ENCODE measurements at regions not wholly inside any gene's neighbourhood (a gene's known extent, or its start where the extent isn't known, plus 50 kb on each side); places are given as distances from the start of the nearest gene placed in this dataset.

DNA sequence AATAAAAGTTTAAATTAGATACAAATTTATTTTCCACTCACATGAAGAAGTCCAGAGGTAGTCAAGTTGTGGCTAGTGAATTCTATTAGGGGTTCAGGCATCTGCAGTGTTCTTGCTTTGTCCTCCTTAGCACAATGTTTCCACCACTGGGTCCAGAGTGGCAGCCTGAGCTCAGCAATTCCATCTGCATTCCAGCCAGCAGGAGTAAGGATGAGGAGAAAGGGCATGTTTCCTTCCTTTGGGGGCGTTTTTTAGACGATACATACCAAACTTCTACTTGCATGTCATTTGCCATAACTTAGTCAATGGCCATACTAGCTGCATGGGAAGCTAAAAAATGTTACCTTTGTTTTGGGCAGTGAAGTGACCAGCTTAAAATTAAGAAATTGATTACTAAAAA lies 98.5 kb upstream of the VANGL1 start:
- no peak overlapping the region for H3K27ac ChIP-seq
- no peak for DNase-seq
- no peaks in the 10 kb centered on the region for H3K27me3 ChIP-seq (ENCODE audit: insufficient read depth, low read depth, severe bottlenecking)
- TF ChIP-seq, protein P1, sequence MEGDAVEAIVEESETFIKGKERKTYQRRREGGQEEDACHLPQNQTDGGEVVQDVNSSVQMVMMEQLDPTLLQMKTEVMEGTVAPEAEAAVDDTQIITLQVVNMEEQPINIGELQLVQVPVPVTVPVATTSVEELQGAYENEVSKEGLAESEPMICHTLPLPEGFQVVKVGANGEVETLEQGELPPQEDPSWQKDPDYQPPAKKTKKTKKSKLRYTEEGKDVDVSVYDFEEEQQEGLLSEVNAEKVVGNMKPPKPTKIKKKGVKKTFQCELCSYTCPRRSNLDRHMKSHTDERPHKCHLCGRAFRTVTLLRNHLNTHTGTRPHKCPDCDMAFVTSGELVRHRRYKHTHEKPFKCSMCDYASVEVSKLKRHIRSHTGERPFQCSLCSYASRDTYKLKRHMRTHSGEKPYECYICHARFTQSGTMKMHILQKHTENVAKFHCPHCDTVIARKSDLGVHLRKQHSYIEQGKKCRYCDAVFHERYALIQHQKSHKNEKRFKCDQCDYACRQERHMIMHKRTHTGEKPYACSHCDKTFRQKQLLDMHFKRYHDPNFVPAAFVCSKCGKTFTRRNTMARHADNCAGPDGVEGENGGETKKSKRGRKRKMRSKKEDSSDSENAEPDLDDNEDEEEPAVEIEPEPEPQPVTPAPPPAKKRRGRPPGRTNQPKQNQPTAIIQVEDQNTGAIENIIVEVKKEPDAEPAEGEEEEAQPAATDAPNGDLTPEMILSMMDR (IDR thresholded peaks at IDR 0.05; ENCODE audit: low read depth, low read length), result no peak
- H3K4me3 ChIP-seq (ENCODE audit: low read depth, low read length), result no peak overlapping the region
- H3K9me3 ChIP-seq (ENCODE audit: severe bottlenecking), result no peaks in the 10 kb centered on the region
- no peaks in the 10 kb centered on the region for H3K36me3 ChIP-seq

DNA sequence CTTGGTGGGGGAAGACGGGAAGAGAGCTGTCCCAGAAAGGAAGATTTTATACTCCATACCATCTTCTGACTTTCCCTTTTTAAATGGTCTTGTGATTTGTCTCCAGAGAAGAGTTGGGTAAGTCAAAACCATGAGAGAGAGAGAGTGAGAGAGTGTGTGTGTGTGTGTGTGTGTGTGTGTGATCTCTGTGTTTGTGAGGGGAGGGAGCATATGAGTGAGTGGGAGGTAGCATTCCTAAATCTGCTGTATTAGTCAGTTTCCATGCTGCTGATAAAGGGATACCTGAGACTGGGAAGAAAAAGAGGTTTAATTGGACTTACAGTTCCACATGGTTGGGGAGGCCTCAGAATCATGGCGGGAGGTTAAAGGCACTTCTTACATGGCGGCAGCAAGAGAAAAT lies 102.0 kb upstream of the VANGL1 start:
- no peaks in the 10 kb centered on the region for H3K9me3 ChIP-seq (ENCODE audit: severe bottlenecking)
- H3K27ac ChIP-seq, result no peak overlapping the region
- DNase-seq, result no peak
- H3K4me3 ChIP-seq (ENCODE audit: low read depth, low read length), result no peak overlapping the region
- no peaks in the 10 kb centered on the region for H3K27me3 ChIP-seq (ENCODE audit: insufficient read depth, low read depth, severe bottlenecking)
- no peaks in the 10 kb centered on the region for H3K36me3 ChIP-seq
- TF ChIP-seq, protein P1 (IDR thresholded peaks at IDR 0.05; ENCODE audit: low read depth, low read length), result no peak

DNA sequence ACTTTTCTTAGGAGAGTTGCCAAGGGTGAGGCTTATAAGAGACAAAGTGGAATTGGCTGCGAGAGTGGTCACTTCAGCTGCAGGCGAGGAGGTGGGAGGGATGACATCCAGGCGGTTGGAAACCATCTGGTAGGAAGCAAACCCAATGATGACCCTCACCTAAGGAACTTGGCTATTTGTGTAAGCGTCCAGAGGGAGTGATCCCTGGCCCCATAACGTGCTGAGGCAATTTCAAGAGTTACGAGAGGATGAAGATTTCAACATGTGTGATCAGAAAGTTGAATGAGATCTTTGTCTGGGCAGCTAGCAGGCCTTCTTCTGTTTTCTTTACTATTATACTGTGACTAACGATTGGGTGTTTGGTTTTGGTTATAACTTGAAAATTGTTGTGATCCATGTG lies 102.7 kb upstream of the VANGL1 start:
- H3K27me3 ChIP-seq (ENCODE audit: insufficient read depth, low read depth, severe bottlenecking), result no peaks in the 10 kb centered on the region
- DNase-seq, result no peak
- H3K27ac ChIP-seq, result no peak overlapping the region
- TF ChIP-seq, protein P1 (IDR thresholded peaks at IDR 0.05; ENCODE audit: low read depth, low read length), result no peak
- no peaks in the 10 kb centered on the region for H3K9me3 ChIP-seq (ENCODE audit: severe bottlenecking)
- H3K4me3 ChIP-seq (ENCODE audit: low read depth, low read length), result no peak overlapping the region
- no peaks in the 10 kb centered on the region for H3K36me3 ChIP-seq

DNA sequence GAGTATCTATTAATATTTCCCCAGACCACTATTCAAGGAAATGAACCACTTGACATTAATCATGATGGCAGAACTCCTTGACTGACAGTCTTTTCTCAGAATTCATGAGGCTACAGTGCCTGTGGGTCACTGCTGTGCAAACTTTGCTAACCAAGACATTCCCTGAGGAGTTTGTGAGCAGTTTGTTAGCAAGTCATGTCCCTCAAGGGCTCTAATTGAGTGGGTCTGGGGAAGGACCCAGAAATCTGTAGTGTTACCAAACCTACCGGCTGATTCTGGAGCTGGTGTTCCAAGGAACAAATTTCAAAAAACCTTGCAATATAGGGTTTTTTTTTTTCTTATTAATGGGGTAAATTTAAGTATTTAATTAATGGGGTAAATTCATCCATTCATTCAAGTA lies 103.2 kb upstream of the VANGL1 start:
- Histone ChIP-seq H3K9me3 (ENCODE audit: severe bottlenecking) (no peaks in the 10 kb centered on the region), H3K4me3 (ENCODE audit: low read depth, low read length) (no peak overlapping the region), H3K27ac (no peak overlapping the region), H3K27me3 (ENCODE audit: insufficient read depth, low read depth, severe bottlenecking) (no peaks in the 10 kb centered on the region), H3K36me3 (no peaks in the 10 kb centered on the region)
- TF ChIP-seq, protein P1 (IDR thresholded peaks at IDR 0.05; ENCODE audit: low read depth, low read length), result no peak
- no peak for DNase-seq

DNA sequence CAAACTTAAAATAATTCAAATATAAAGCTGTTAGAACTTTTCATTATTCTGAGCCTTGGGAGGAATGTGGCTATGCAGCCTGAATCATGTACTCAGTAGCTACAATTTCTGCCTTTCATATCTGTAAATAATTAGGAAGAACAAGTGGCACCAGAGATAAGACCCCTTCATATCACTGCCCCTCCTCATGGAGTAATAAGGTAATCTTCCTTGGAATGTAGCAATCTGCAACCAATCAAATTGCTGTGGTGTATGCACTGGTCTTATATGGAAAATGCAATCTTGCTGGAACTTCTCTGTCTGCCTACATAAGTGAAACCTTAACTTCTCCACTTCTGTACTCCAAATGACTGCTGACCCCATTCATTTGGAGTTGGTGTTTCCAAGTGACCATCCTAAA lies 104.4 kb upstream of the VANGL1 start:
- Histone ChIP-seq H3K27ac (no peak overlapping the region), H3K4me3 (ENCODE audit: low read depth, low read length) (no peak overlapping the region), H3K9me3 (ENCODE audit: severe bottlenecking) (no peaks in the 10 kb centered on the region), H3K36me3 (no peaks in the 10 kb centered on the region), H3K27me3 (ENCODE audit: insufficient read depth, low read depth, severe bottlenecking) (no peaks in the 10 kb centered on the region)
- TF ChIP-seq, protein P1 (IDR thresholded peaks at IDR 0.05; ENCODE audit: low read depth, low read length), result no peak
- DNase-seq, result no peak

DNA sequence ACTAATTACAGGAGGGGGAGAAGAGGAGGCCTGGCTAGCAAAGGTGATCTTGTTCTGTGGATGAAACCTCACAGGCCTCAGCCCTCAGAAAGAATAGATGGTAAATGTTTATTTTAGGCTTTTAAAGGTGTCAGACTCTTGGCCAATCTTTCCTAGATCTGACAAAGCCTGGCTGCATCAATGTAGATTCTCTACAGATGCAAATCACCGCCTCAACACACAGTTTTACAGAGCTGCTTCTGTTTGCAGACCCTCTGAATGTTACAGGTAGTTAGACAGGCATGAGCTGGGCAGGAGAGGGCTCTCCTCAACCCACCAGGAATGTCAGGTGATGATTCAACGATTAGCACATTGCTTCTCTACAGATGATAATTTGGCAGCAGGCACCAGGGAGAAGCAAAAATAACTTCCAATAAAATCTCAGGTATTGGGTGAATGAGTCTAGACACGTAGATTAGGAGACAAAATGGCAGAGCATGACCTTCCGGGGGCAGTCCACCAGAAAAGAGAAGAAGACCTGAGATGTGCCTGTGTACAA lies 105.4 kb upstream of the VANGL1 start:
- no peaks in the 10 kb centered on the region for H3K27me3 ChIP-seq (ENCODE audit: insufficient read depth, low read depth, severe bottlenecking)
- no peak for DNase-seq
- TF ChIP-seq, protein P1 (IDR thresholded peaks at IDR 0.05; ENCODE audit: low read depth, low read length), result no peak
- H3K9me3 ChIP-seq (ENCODE audit: severe bottlenecking), result no peaks in the 10 kb centered on the region
- no peak overlapping the region for H3K4me3 ChIP-seq (ENCODE audit: low read depth, low read length)
- H3K27ac ChIP-seq, result no peak overlapping the region
- H3K36me3 ChIP-seq, result no peaks in the 10 kb centered on the region
